ENCODE measurements at regions not wholly inside any gene's neighbourhood (a gene's known extent, or its start where the extent isn't known, plus 50 kb on each side); places are given as distances from the start of the nearest gene placed in this dataset.

- ChIA-PET POLR2A (ENCODE audit: unreplicated experiment) (no interaction called here), CTCF (no interaction called here)
- Histone ChIP-seq H4K20me1 (ENCODE audit: insufficient read depth) (no peaks in the 10 kb centered on the region), H3K79me2 (ENCODE audit: low read depth) (no peaks in the 10 kb centered on the region), H3K4me3 (no peak overlapping the region), H3K4me2 (no peak overlapping the region), H3K9me2 (ENCODE audit: insufficient read depth) (no peaks in the 10 kb centered on the region), H3K4me1 (replicated peaks; ENCODE audit: insufficient read depth) (no peaks in the 10 kb centered on the region), H2AFZ (no peak overlapping the region), H3K27me3 (ENCODE audit: insufficient read depth, low read depth) (no peaks in the 10 kb centered on the region), H3K9me3 (ENCODE audit: insufficient read depth, low read depth) (no peaks in the 10 kb centered on the region), H3K27ac (no peak overlapping the region), H3K36me3 (ENCODE audit: low read depth) (no peaks in the 10 kb centered on the region), H3F3A (ENCODE audit: insufficient read depth, low read depth) (no peaks in the 10 kb centered on the region)
- no TSS peak for BruUV-seq (replicated peaks)
- intact Hi-C loops (cut with micrococcal nuclease; ENCODE audit: unreplicated experiment), result no loop called here
- DNase-seq, result no peak
- TF ChIP-seq EZH2 (IDR thresholded peaks at IDR 0.05; ENCODE audit: low read depth) (no peak), CTCF (conservative IDR thresholded peaks at IDR 0.05) (no peak)
These were observed 1054.6 kb downstream of the NTRK3 start for GRCh38 chr15:87201986-87202385.

- H4K20me1 ChIP-seq (ENCODE audit: insufficient read depth), result no peaks in the 10 kb centered on the region
- no peak overlapping the region for H2AFZ ChIP-seq
- no peak overlapping the region for H3K4me3 ChIP-seq
- H3K79me2 ChIP-seq (ENCODE audit: low read depth), result no peaks in the 10 kb centered on the region
- H3K27me3 ChIP-seq (ENCODE audit: insufficient read depth, low read depth), result no peaks in the 10 kb centered on the region
- no peak overlapping the region for H3K27ac ChIP-seq
- BruUV-seq (replicated peaks), result no TSS peak
- H3K4me2 ChIP-seq, result no peak overlapping the region
- no peaks in the 10 kb centered on the region for H3K36me3 ChIP-seq (ENCODE audit: low read depth)
- POLR2A ChIA-PET (ENCODE audit: unreplicated experiment), result interaction anchor here (0.6 kb wide), 1 partner anchor 881 kb away, joined by 6 read pairs; no protein-coding TSS in a partner anchor
- H3K9me3 ChIP-seq (ENCODE audit: insufficient read depth, low read depth), result no peaks in the 10 kb centered on the region
- no peaks in the 10 kb centered on the region for H3F3A ChIP-seq (ENCODE audit: insufficient read depth, low read depth)
- no peaks in the 10 kb centered on the region for H3K4me1 ChIP-seq (replicated peaks; ENCODE audit: insufficient read depth)
- TF ChIP-seq EZH2 (IDR thresholded peaks at IDR 0.05; ENCODE audit: low read depth) (no peak), CTCF (conservative IDR thresholded peaks at IDR 0.05) (no peak)
- CTCF ChIA-PET, result no interaction called here
- intact Hi-C loops (cut with micrococcal nuclease; ENCODE audit: unreplicated experiment), result no loop called here
- no peaks in the 10 kb centered on the region for H3K9me2 ChIP-seq (ENCODE audit: insufficient read depth)
- DNase-seq, result no peak
These were observed 1056.4 kb downstream of the NTRK3 start for GRCh38 chr15:87200149-87200548.

GRCh38 chr15:87197981-87198380, 1058.6 kb downstream of the NTRK3 start:
- no peak overlapping the region for H2AFZ ChIP-seq
- H3K9me2 ChIP-seq (ENCODE audit: insufficient read depth), result no peaks in the 10 kb centered on the region
- CTCF ChIA-PET, result no interaction called here
- TF ChIP-seq EZH2 (IDR thresholded peaks at IDR 0.05; ENCODE audit: low read depth), result no peak
- H3K79me2 ChIP-seq (ENCODE audit: low read depth), result no peaks in the 10 kb centered on the region
- H3K36me3 ChIP-seq (ENCODE audit: low read depth), result no peaks in the 10 kb centered on the region
- no peak overlapping the region for H3K27ac ChIP-seq
- H3K4me1 ChIP-seq (replicated peaks; ENCODE audit: insufficient read depth), result no peaks in the 10 kb centered on the region
- no peak overlapping the region for H3K4me3 ChIP-seq
- no peaks in the 10 kb centered on the region for H3F3A ChIP-seq (ENCODE audit: insufficient read depth, low read depth)
- H3K4me2 ChIP-seq, result no peak overlapping the region
- intact Hi-C loops (cut with micrococcal nuclease; ENCODE audit: unreplicated experiment), result no loop called here
- no peaks in the 10 kb centered on the region for H4K20me1 ChIP-seq (ENCODE audit: insufficient read depth)
- BruUV-seq (replicated peaks), result no TSS peak
- no peaks in the 10 kb centered on the region for H3K27me3 ChIP-seq (ENCODE audit: insufficient read depth, low read depth)
- H3K9me3 ChIP-seq (ENCODE audit: insufficient read depth, low read depth), result no peaks in the 10 kb centered on the region
- no peak for DNase-seq
- POLR2A ChIA-PET (ENCODE audit: unreplicated experiment), result no interaction called here

GRCh38 chr15:87196498-87196897, 1060.0 kb downstream of the NTRK3 start:
- H3K79me2 ChIP-seq (ENCODE audit: low read depth), result no peaks in the 10 kb centered on the region
- H3K4me2 ChIP-seq, result no peak overlapping the region
- no peaks in the 10 kb centered on the region for H3K9me2 ChIP-seq (ENCODE audit: insufficient read depth)
- no peaks in the 10 kb centered on the region for H3K4me1 ChIP-seq (replicated peaks; ENCODE audit: insufficient read depth)
- ChIA-PET CTCF (no interaction called here), POLR2A (ENCODE audit: unreplicated experiment) (no interaction called here)
- TF ChIP-seq EZH2 (IDR thresholded peaks at IDR 0.05; ENCODE audit: low read depth), result no peak
- no peak for TF ChIP-seq CTCF (conservative IDR thresholded peaks at IDR 0.05)
- H4K20me1 ChIP-seq (ENCODE audit: insufficient read depth), result no peaks in the 10 kb centered on the region
- BruUV-seq (replicated peaks), result no TSS peak
- no peaks in the 10 kb centered on the region for H3K27me3 ChIP-seq (ENCODE audit: insufficient read depth, low read depth)
- no peak overlapping the region for H3K27ac ChIP-seq
- H3K9me3 ChIP-seq (ENCODE audit: insufficient read depth, low read depth), result no peaks in the 10 kb centered on the region
- intact Hi-C loops (cut with micrococcal nuclease; ENCODE audit: unreplicated experiment), result no loop called here
- no peak overlapping the region for H3K4me3 ChIP-seq
- no peaks in the 10 kb centered on the region for H3F3A ChIP-seq (ENCODE audit: insufficient read depth, low read depth)
- no peak for DNase-seq
- no peaks in the 10 kb centered on the region for H3K36me3 ChIP-seq (ENCODE audit: low read depth)
- H2AFZ ChIP-seq, result no peak overlapping the region

Measured in PC-9 (cell line).